ENCODE measurements at regions not wholly inside any gene's neighbourhood (a gene's known extent, or its start where the extent isn't known, plus 50 kb on each side); places are given as distances from the start of the nearest gene placed in this dataset.

- in situ Hi-C loops (cut with HindIII; ENCODE audit: low sequenced_read_pairs), result no loop called here
- DNase-seq (ENCODE audit: low spot score), result no peak
These were observed 512.2 kb downstream of the SLC16A7 start for GRCh38 chr12:60107992-60108391.

GRCh38 chr12:60112063-60112462 is 516.2 kb downstream of the SLC16A7 start:
- in situ Hi-C loops (cut with HindIII; ENCODE audit: low sequenced_read_pairs), result no loop called here
- DNase-seq (ENCODE audit: low spot score), result no peak

GRCh38 chr12:60112763-60113162 is 516.9 kb downstream of the SLC16A7 start:
- in situ Hi-C loops (cut with HindIII; ENCODE audit: low sequenced_read_pairs), result no loop called here
- no peak for DNase-seq (ENCODE audit: low spot score)

GRCh38 chr12:60114169-60114568 is 518.3 kb downstream of the SLC16A7 start:
- DNase-seq (ENCODE audit: low spot score), result no peak
- in situ Hi-C loops (cut with HindIII; ENCODE audit: low sequenced_read_pairs), result no loop called here

GRCh38 chr12:60119327-60119726 is 523.5 kb downstream of the SLC16A7 start:
- in situ Hi-C loops (cut with HindIII; ENCODE audit: low sequenced_read_pairs), result no loop called here
- DNase-seq (ENCODE audit: low spot score), result no peak

- DNase-seq (ENCODE audit: low spot score), result no peak
- in situ Hi-C loops (cut with HindIII; ENCODE audit: low sequenced_read_pairs), result no loop called here
These were observed 524.4 kb downstream of the SLC16A7 start for GRCh38 chr12:60120199-60120598.

GRCh38 chr12:60123557-60123956 is 527.7 kb downstream of the SLC16A7 start:
- in situ Hi-C loops (cut with HindIII; ENCODE audit: low sequenced_read_pairs), result no loop called here
- no peak for DNase-seq (ENCODE audit: low spot score)

- in situ Hi-C loops (cut with HindIII; ENCODE audit: low sequenced_read_pairs), result no loop called here
- DNase-seq (ENCODE audit: low spot score), result no peak
These were observed 541.7 kb downstream of the SLC16A7 start for GRCh38 chr12:60137513-60137912.

GRCh38 chr12:60138526-60138925 is 542.7 kb downstream of the SLC16A7 start:
- in situ Hi-C loops (cut with HindIII; ENCODE audit: low sequenced_read_pairs), result no loop called here
- no peak for DNase-seq (ENCODE audit: low spot score)

GRCh38 chr12:60144395-60144794 is 548.6 kb downstream of the SLC16A7 start:
- no peak for DNase-seq (ENCODE audit: low spot score)
- in situ Hi-C loops (cut with HindIII; ENCODE audit: low sequenced_read_pairs), result no loop called here

- DNase-seq (ENCODE audit: low spot score), result no peak
- in situ Hi-C loops (cut with HindIII; ENCODE audit: low sequenced_read_pairs), result no loop called here
These were observed 552.3 kb downstream of the SLC16A7 start for GRCh38 chr12:60148109-60148508.

- no peak for DNase-seq (ENCODE audit: low spot score)
- in situ Hi-C loops (cut with HindIII; ENCODE audit: low sequenced_read_pairs), result no loop called here
These were observed 553.0 kb downstream of the SLC16A7 start for GRCh38 chr12:60148831-60149230.

- DNase-seq (ENCODE audit: low spot score), result no peak
- in situ Hi-C loops (cut with HindIII; ENCODE audit: low sequenced_read_pairs), result no loop called here
These were observed 556.9 kb downstream of the SLC16A7 start for GRCh38 chr12:60152756-60153155.

- in situ Hi-C loops (cut with HindIII; ENCODE audit: low sequenced_read_pairs), result no loop called here
These were observed 563.9 kb downstream of the SLC16A7 start for GRCh38 chr12:60159761-60160160.

GRCh38 chr12:60162988-60163720 is 567.3 kb downstream of the SLC16A7 start:
- in situ Hi-C loops (cut with HindIII; ENCODE audit: low sequenced_read_pairs), result no loop called here
- DNase-seq (ENCODE audit: low spot score), result no peak

More at GRCh38 chr12:60159761-60160160, 563.9 kb downstream of the SLC16A7 start:
- no peak for DNase-seq (ENCODE audit: low spot score)

GRCh38 chr12:60165781-60166180 is 570.0 kb downstream of the SLC16A7 start:
- DNase-seq (ENCODE audit: low spot score), result no peak
- in situ Hi-C loops (cut with HindIII; ENCODE audit: low sequenced_read_pairs), result no loop called here

GRCh38 chr12:60168441-60168840 is 572.6 kb downstream of the SLC16A7 start:
- DNase-seq (ENCODE audit: low spot score), result no peak
- in situ Hi-C loops (cut with HindIII; ENCODE audit: low sequenced_read_pairs), result no loop called here

- no peak for DNase-seq (ENCODE audit: low spot score)
- in situ Hi-C loops (cut with HindIII; ENCODE audit: low sequenced_read_pairs), result no loop called here
These were observed 574.1 kb downstream of the SLC16A7 start for GRCh38 chr12:60169904-60170303.

- no peak for DNase-seq (ENCODE audit: low spot score)
- in situ Hi-C loops (cut with HindIII; ENCODE audit: low sequenced_read_pairs), result no loop called here
These were observed 576.7 kb downstream of the SLC16A7 start for GRCh38 chr12:60172266-60173211.

Measured in G401 (cell line).